ENCODE measurements at regions not wholly inside any gene's neighbourhood (a gene's known extent, or its start where the extent isn't known, plus 50 kb on each side); places are given as distances from the start of the nearest gene placed in this dataset.

DNA sequence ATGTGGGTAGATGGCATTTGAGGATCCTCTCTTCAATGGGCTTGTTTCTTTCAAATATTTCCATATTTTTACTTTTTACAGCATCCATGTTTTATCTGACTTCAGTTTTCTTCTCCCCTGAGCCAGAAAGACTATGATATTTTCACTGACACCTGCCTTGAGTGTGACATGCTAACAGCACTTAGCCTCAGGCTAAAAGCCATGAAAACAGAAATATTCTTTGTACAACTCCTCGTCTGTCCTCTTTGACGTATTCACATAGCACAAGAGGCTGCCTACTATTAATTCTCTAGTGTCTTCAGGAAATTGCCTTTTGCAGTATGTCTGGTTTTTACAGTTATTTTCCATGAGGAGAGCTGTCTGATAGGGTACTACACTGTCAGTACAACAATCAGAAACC is 215.0 kb downstream of the MAD2L1 start:
- Histone ChIP-seq H3K36me3 (no peaks in the 10 kb centered on the region), H3K9me3 (no peaks in the 10 kb centered on the region), H3K4me1 (no peaks in the 10 kb centered on the region), H3K4me3 (no peak overlapping the region), H3K27me3 (no peaks in the 10 kb centered on the region), H3K27ac (no peak overlapping the region)
- WGBS, 4 donors, result 76 to 80% (median 78%) methylated on average over 2 of the region's 2 CpGs
- DNase-seq (no peak), ATAC-seq (no peak)
- TF ChIP-seq, protein P1, sequence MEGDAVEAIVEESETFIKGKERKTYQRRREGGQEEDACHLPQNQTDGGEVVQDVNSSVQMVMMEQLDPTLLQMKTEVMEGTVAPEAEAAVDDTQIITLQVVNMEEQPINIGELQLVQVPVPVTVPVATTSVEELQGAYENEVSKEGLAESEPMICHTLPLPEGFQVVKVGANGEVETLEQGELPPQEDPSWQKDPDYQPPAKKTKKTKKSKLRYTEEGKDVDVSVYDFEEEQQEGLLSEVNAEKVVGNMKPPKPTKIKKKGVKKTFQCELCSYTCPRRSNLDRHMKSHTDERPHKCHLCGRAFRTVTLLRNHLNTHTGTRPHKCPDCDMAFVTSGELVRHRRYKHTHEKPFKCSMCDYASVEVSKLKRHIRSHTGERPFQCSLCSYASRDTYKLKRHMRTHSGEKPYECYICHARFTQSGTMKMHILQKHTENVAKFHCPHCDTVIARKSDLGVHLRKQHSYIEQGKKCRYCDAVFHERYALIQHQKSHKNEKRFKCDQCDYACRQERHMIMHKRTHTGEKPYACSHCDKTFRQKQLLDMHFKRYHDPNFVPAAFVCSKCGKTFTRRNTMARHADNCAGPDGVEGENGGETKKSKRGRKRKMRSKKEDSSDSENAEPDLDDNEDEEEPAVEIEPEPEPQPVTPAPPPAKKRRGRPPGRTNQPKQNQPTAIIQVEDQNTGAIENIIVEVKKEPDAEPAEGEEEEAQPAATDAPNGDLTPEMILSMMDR (IDR thresholded peaks at IDR 0.05), result no peak
- intact Hi-C loops (cut with DNase I), result no loop called here

DNA sequence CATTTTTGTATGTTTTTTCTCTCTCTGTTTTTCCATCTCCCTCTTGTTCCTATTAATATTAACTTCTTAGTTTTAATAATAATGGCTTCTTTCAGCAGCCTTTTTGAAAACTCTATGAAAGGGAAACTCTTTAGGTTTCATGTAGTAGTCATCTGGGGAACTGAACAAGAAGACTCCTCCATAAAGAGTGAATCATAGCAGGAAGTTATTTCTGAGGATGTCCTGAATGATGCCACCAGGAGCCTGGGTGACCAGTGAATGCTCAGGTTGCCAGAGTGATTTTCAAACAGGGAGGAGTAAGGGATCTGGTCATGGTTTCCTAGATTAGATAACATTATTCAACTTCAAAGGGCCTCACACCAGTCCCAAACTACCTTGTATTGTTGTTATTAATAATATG is 212.8 kb upstream of the PDE5A start:
- no peak for TF ChIP-seq POLR2A (IDR thresholded peaks at IDR 0.05)
- TF ChIP-seq, protein P1 (IDR thresholded peaks at IDR 0.05), result no peak
- no peak for ATAC-seq
- DNase-seq, result no peak
- H3K9me3 ChIP-seq, result peaks cover 0 to 8% (median 0%) of the 10 kb centered on the region in 12 donors
- no peak overlapping the region for H3K4me3 ChIP-seq
- no peaks in the 10 kb centered on the region for H3K27me3 ChIP-seq
- intact Hi-C loops (cut with DNase I), result no loop called here
- H3K36me3 ChIP-seq, result no peaks in the 10 kb centered on the region
- no peak overlapping the region for H3K27ac ChIP-seq
- no peaks in the 10 kb centered on the region for H3K4me1 ChIP-seq

DNA sequence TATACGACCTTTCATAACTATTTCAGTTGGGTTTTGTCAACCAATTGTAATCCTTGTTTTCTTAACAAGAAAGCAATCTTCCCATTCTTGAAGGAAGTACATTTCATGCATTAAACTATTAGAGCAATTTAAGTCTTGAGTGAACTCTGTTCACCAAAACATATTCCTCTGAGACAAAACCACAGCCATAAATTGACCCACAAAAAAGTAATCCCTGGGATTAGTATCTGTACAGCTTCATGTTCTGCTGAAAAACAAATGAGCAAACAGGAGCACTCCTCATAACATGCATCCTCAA is 207.0 kb upstream of the PDE5A start:
- peak overlapping the region in 3 of 12 donors; percentile 15 to 35 (median 17) for H3K27ac ChIP-seq
- ATAC-seq, result no peak
- WGBS, 4 donors, result 47 to 57% (median 50%) methylated on average over 1 of the region's 1 CpG

DNA sequence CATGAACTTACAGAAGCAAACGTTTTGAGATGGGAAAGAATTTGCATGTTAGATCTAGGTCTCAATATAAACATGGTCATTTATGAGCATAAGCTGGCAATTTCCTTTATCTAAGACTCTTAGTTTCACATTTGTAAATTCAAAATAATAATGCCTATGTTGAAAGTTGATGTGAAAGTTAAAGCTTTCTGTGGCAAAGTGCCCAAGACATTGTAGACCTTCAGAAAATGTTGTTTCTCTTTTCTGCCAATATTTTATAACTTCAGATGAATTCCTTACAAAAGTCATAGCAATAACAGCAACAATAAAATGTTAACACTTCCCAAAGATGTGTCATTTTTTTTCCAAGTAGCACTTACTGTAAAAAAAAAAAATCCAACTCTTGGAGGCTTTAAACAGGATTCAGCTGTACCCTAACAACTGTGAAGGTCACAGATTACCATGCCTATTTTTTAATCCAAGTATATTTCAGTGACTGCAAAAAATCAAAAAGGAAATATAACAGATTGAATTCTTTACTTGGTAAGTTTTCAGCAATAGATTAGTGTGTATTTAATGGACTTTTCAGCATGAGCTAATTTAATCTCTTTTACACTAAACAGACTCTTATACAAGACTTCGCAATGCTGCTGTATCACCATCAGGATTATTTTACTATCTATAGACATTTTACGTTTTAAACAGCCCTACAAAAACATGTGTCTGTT is 206.5 kb upstream of the PDE5A start:
- DNase-seq (no peak), ATAC-seq (peak in 2 of 4 donors; percentile 10 to 26)
- H3K9me3 ChIP-seq, result peaks cover 0 to 12% (median 0%) of the 10 kb centered on the region in 12 donors
- no peaks in the 10 kb centered on the region for H3K27me3 ChIP-seq
- H3K36me3 ChIP-seq, result no peaks in the 10 kb centered on the region
- H3K4me1 ChIP-seq, result peaks cover 0 to 9% (median 0%) of the 10 kb centered on the region in 12 donors
- peak overlapping the region in 5 of 12 donors; percentile 4 to 53 (median 29) for H3K27ac ChIP-seq
- intact Hi-C loops (cut with DNase I), result no loop called here
- no peak overlapping the region for H3K4me3 ChIP-seq
- no peak for TF ChIP-seq POLR2A (IDR thresholded peaks at IDR 0.05)
- TF ChIP-seq, protein P1 (IDR thresholded peaks at IDR 0.05), result no peak
- 35 to 41% (median 39%) methylated on average over 3 of the region's 3 CpGs for WGBS, 4 donors

More for the DNA sequence above, 207.0 kb upstream of the PDE5A start:
- no peak for DNase-seq
- TF ChIP-seq POLR2A (IDR thresholded peaks at IDR 0.05), result no peak
- TF ChIP-seq, protein P1 (IDR thresholded peaks at IDR 0.05), result no peak
- H3K4me1 ChIP-seq, result peaks cover 0 to 9% (median 0%) of the 10 kb centered on the region in 12 donors
- intact Hi-C loops (cut with DNase I), result no loop called here
- H3K4me3 ChIP-seq, result no peak overlapping the region
- H3K27me3 ChIP-seq, result no peaks in the 10 kb centered on the region
- peaks cover 0 to 12% (median 0%) of the 10 kb centered on the region in 12 donors for H3K9me3 ChIP-seq
- H3K36me3 ChIP-seq, result no peaks in the 10 kb centered on the region
